IMR-90 (cell line): ENCODE measurements at regions not wholly inside any gene's neighbourhood (a gene's known extent, or its start where the extent isn't known, plus 50 kb on each side); places are given as distances from the start of the nearest gene placed in this dataset.

Experiments
- ATAC-seq: fragments of 200-7000 bp; cut with Tn5 transposase; 2 replicates; pipeline ENCODE4 v1.9.1; 2020; ENCODE audit warnings: low read depth, mild to moderate bottlenecking, moderate library complexity
- BruUV-seq: library from RNA; stranded (reverse); fragments of 400-500 nt; replicated peaks from 2 replicates; lab custom pipeline; 2021; lab: Mats Ljungman, UMichigan
- CTCF ChIA-PET: fragments of 300-600 bp; formaldehyde crosslinking; extraction: SDS; loops from one replicate; lab custom pipeline; 2021; ENCODE audit warnings: antibody characterized with exemption; lab: Yijun Ruan, JAX
- POLR2A ChIA-PET: fragments of 300-600 bp; sonication (Branson Sonifier 250); formaldehyde crosslinking; loops from one replicate; lab custom pipeline; 2022; ENCODE audit warnings: antibody characterized with exemption; ENCODE audit not compliant: unreplicated experiment; lab: Charles Lee
- DNase-seq: peaks from one replicate; pipeline ENCODE4 v3.0.0; 2013
- H2AFZ ChIP-seq: replicated peaks from 2 replicates; pipeline ENCODE3; 2013; ENCODE audit warnings: low read length, mild to moderate bottlenecking; ENCODE audit not compliant: poor library complexity
- H2AK5ac ChIP-seq: 2 replicates; pipeline ENCODE4 v1.6.1; 2013; ENCODE audit warnings: low read depth, low read length, inconsistent platforms
- H2AK9ac ChIP-seq: replicated peaks from 2 replicates; pipeline ENCODE3; 2013; ENCODE audit warnings: mild to moderate bottlenecking, low read depth, low read length, moderate library complexity; ENCODE audit not compliant: poor library complexity
- H2BK120ac ChIP-seq: 2 replicates; pipeline ENCODE4 v1.6.1; 2013; ENCODE audit warnings: low read depth, low read length, inconsistent platforms
- H2BK15ac ChIP-seq: 3 replicates; pipeline ENCODE4 v1.6.1; 2013; ENCODE audit warnings: low read depth, low read length, inconsistent platforms
- H2BK20ac ChIP-seq: 2 replicates; pipeline ENCODE4 v1.6.1; 2013; ENCODE audit warnings: low read depth, mild to moderate bottlenecking, inconsistent platforms, low read length, moderate library complexity
- H2BK5ac ChIP-seq: 2 replicates; pipeline ENCODE4 v1.6.1; 2013; ENCODE audit warnings: mild to moderate bottlenecking, low read depth, low read length, inconsistent platforms; ENCODE audit not compliant: poor library complexity, severe bottlenecking
- H3K14ac ChIP-seq: replicated peaks from 2 replicates; pipeline ENCODE4 v1.6.1; 2013; ENCODE audit warnings: low read depth, low read length, inconsistent platforms
- H3K18ac ChIP-seq: 2 replicates; pipeline ENCODE4 v1.6.1; 2013; ENCODE audit warnings: low read depth, low read length, control low read depth
- H3K23ac ChIP-seq: 2 replicates; pipeline ENCODE4 v1.6.1; 2013; ENCODE audit warnings: low read depth, low read length, inconsistent platforms
- H3K27ac ChIP-seq: 2 replicates; pipeline ENCODE4 v1.5.1; 2013; ENCODE audit warnings: mild to moderate bottlenecking, control low read depth, low read length; ENCODE audit not compliant: insufficient read depth
- H3K27me3 ChIP-seq: 2 replicates; pipeline ENCODE4 v1.6.1; 2013; ENCODE audit warnings: low read length; ENCODE audit not compliant: control insufficient read depth, insufficient read depth
- H3K36me3 ChIP-seq: 2 replicates; pipeline ENCODE4 v1.6.1; 2013; ENCODE audit warnings: low read length, mixed read lengths; ENCODE audit not compliant: control insufficient read depth, insufficient read depth
- H3K4ac ChIP-seq: 2 replicates; pipeline ENCODE4 v1.6.1; 2013; ENCODE audit warnings: low read depth, low read length, inconsistent platforms
- H3K4me1 ChIP-seq: 2 replicates; pipeline ENCODE4 v1.6.1; 2013; ENCODE audit warnings: low read length, mixed read lengths; ENCODE audit not compliant: control insufficient read depth, insufficient read depth
- H3K4me2 ChIP-seq: 2 replicates; pipeline ENCODE4 v1.6.1; 2013; ENCODE audit warnings: low read depth, mild to moderate bottlenecking, control low read depth, low read length, moderate library complexity
- H3K4me3 ChIP-seq: 2 replicates; pipeline ENCODE4 v1.5.1; 2013; ENCODE audit warnings: low read depth, mild to moderate bottlenecking, control low read depth, low read length, moderate library complexity; ENCODE audit not compliant: insufficient read depth
- H3K56ac ChIP-seq: 2 replicates; pipeline ENCODE4 v1.6.1; 2013; ENCODE audit warnings: low read length, inconsistent platforms; ENCODE audit not compliant: insufficient read depth; ENCODE audit errors: extremely low read depth
- H3K79me1 ChIP-seq, 2 experiments: 2 replicates each; pipeline ENCODE4 v1.6.1; 2013; ENCODE audit warnings: low read length in 2 of 2, inconsistent platforms in 1 of 2, low read depth in 1 of 2
- H3K9ac ChIP-seq: 2 replicates; pipeline ENCODE4 v1.6.1; 2013; ENCODE audit warnings: low read depth, low read length, control low read depth
- H3K9me1 ChIP-seq: 2 replicates; pipeline ENCODE4 v1.6.1; 2013; ENCODE audit warnings: low read length, inconsistent platforms; ENCODE audit not compliant: insufficient read depth
- H3K9me3 ChIP-seq: 2 replicates; pipeline ENCODE4 v1.6.1; 2013; ENCODE audit warnings: low read length; ENCODE audit not compliant: control insufficient read depth, insufficient read depth
- H4K20me1 ChIP-seq: 2 replicates; pipeline ENCODE4 v1.6.1; 2013; ENCODE audit warnings: low read length, inconsistent platforms; ENCODE audit not compliant: insufficient read depth
- H4K5ac ChIP-seq: 2 replicates; pipeline ENCODE4 v1.6.1; 2013; ENCODE audit warnings: mild to moderate bottlenecking, low read depth, low read length, control low read depth
- H4K8ac ChIP-seq, 2 experiments: 2 replicates each; pipeline ENCODE4 v1.6.1; 2013; ENCODE audit warnings: low read depth in 2 of 2, low read length in 2 of 2, control low read depth in 1 of 2, inconsistent platforms in 1 of 2
- H4K91ac ChIP-seq: 2 replicates; pipeline ENCODE4 v1.6.1; 2013; ENCODE audit warnings: low read depth, low read length, inconsistent platforms; ENCODE audit not compliant: insufficient read depth
- CEBPB ChIP-seq: IDR thresholded peaks from 2 replicates; pipeline ENCODE4 v1.6.1; 2012; ENCODE audit warnings: low read depth, low read length, improper control_type of control experiment
- RAD21 ChIP-seq: IDR thresholded peaks from 2 replicates; pipeline ENCODE4 v1.6.1; 2012; ENCODE audit warnings: low read length, improper control_type of control experiment
- WGBS, 2 experiments: methylation state at CpG; one replicate each; pipeline versions ENCODE4 v1.1.5 to v1.1.7; 2013; ENCODE audit warnings: missing lambda C conversion rate in 2 of 2; ENCODE audit not compliant: insufficient read length in 1 of 2; ENCODE audit errors: extremely low coverage in 2 of 2; 5-methylcytosine and 5-hydroxymethylcytosine counted together
- dilution Hi-C: fragments of 300-500 bp; cut with HindIII; formaldehyde crosslinking; loops from one replicate; pipeline ENCODE4 v1.14.3; 2018; ENCODE audit warnings: low sequenced_read_pairs; ENCODE audit not compliant: unreplicated experiment
- in situ Hi-C: fragments of 300-500 bp; cut with MboI; formaldehyde crosslinking; loops from 3 replicates; pipeline ENCODE4 v1.14.3; 2019; ENCODE audit warnings: low sequenced_read_pairs, inconsistent platforms, mixed read lengths
- intact Hi-C: fragments of 100-400 bp; cut with micrococcal nuclease; formaldehyde crosslinking; loops from 2 replicates; pipeline ENCODE4 v1.10.0; 2022

DNA sequence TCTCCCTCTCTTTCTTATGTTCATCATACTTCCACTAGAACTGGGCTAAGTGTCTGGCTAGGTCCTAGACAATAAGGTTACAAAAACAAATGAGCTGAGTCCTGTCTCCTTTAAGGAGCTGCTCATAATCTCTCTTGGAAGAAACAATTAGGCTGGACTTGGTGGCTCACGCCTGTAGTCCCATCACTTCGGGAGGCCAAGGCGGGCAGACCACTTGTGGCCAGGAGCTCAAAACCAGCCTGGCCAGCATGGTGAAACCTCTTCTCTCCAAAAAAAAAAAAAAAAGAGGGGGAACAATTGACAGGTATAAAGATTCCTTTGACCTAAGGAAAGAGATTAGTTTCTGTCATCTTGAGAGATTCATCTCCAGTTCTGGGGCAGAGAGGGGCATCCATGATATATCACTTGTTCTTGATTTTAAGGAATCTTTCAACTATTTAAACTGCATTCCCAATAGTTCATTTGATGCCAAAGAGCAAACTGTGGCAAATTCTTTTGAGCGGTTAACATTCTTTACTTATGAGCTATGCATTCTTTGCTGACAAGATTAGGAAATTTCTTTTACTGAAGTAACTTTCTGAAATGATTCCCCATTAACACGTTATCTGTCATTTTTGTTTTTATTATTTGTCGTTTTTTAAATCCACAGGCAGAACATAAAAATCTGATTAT is 125.5 kb downstream of the C11orf87 start:
- H4K91ac ChIP-seq, result peak overlapping the region; percentile 91
- H3K4me1 ChIP-seq, result peaks cover 2% of the 10 kb centered on the region; the same call in 1 of the 2 replicates
- dilution Hi-C loops, result no loop called here
- peak overlapping the region; percentile 41; the same call in 1 of the 2 replicates for H3K23ac ChIP-seq
- no peaks in the 10 kb centered on the region for H3K9me1 ChIP-seq
- H2BK120ac ChIP-seq, result peak overlapping the region; percentile 97
- no CpG with 5 or more reads among the region's 6 CpGs for WGBS, 2 experiments
- no peaks in the 10 kb centered on the region for H3K36me3 ChIP-seq
- peak overlapping the region; percentile 88; the same call in 1 of the 2 replicates for H3K56ac ChIP-seq
- no peaks in the 10 kb centered on the region for H4K20me1 ChIP-seq
- H2BK15ac ChIP-seq, result 0 out of 3 replicates have a peak overlapping the region, but pooled peaks have one; percentile 14
- no peak overlapping the region for H3K9ac ChIP-seq
- H3K27me3 ChIP-seq, result no peaks in the 10 kb centered on the region
- DNase-seq (peak; percentile 56), ATAC-seq (peak; percentile 80)
- H2AK9ac ChIP-seq, result peak overlapping the region; percentile 82
- peak overlapping the region; percentile 84 for H3K4ac ChIP-seq
- H3K27ac ChIP-seq, result peak overlapping the region; percentile 98; the same call in 1 of the 2 replicates
- H2BK20ac ChIP-seq, result peak overlapping the region; percentile 92
- intact Hi-C loops, result no loop called here
- peak overlapping the region; percentile 58 to 92; a peak in 3 of 4 replicates for H4K8ac ChIP-seq
- in situ Hi-C loops, result no loop called here
- POLR2A ChIA-PET, result interaction anchor here (0.6 kb wide), 1 partner anchor 617 kb away, joined by 3 read pairs; no protein-coding TSS in a partner anchor
- no TSS peak for BruUV-seq
- H3K79me1 ChIP-seq, result no peaks in the 10 kb centered on the region
- H3K14ac ChIP-seq, result peak overlapping the region; percentile 24
- no peak overlapping the region for H3K4me2 ChIP-seq
- CTCF ChIA-PET, result no interaction called here
- H2AFZ ChIP-seq, result peak overlapping the region; percentile 58
- peak overlapping the region; percentile 96 for H4K5ac ChIP-seq
- H3K4me3 ChIP-seq, result no peak overlapping the region
- TF ChIP-seq CEBPB, result peak; percentile 27; the same call in 1 of the 2 replicates
- TF ChIP-seq RAD21, result no peak
- peaks cover 3% of the 10 kb centered on the region; the same call in 1 of the 2 replicates for H3K9me3 ChIP-seq
- H2BK5ac ChIP-seq, result peak overlapping the region; percentile 100
- peak overlapping the region; percentile 90 for H2AK5ac ChIP-seq
- H3K18ac ChIP-seq, result peak overlapping the region; percentile 95
